Kidney glomerular epithelial cell (primary cell): ENCODE measurements at regions not wholly inside any gene's neighbourhood (a gene's known extent, or its start where the extent isn't known, plus 50 kb on each side); places are given as distances from the start of the nearest gene placed in this dataset.

ENCODE experiments used
- DNase-seq: peaks from one replicate; lab custom pipeline; 2025; lab: John Stamatoyannopoulos, UW

- DNase-seq: no peak
Observed at GRCh38 chr18:46346896-46347630, 242.9 kb downstream of the HAUS1 start.

- no peak for DNase-seq
Observed at GRCh38 chr18:46350598-46351159, 246.5 kb downstream of the HAUS1 start.

GRCh38 chr18:46352520-46353250 is 248.5 kb downstream of the HAUS1 start:
- DNase-seq: no peak

DNA sequence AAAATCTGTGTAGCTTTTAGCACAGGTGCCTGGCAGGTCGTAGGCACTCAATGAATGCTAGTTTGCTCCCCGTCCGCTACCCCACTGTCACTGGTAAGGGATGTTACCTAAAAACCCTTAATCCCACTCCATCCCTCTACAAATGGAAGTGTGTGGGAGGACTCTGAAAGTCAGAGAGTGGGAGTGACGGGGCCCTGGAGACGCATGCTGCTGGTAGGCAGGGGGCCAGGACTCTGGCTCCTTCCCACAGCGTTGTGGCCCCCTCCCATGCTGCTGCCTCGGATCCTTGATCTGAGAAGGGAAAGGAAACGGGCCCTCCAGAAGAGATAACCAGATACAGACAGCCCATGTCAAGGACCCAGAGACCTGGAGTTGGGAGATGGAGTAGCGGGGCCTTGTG is 249.3 kb downstream of the HAUS1 start:
- no peak for DNase-seq

- no peak for DNase-seq
Observed at GRCh38 chr18:46356278-46357033, 252.3 kb downstream of the HAUS1 start.

GRCh38 chr18:46360102-46360699 is 256.0 kb downstream of the HAUS1 start:
- no peak for DNase-seq

DNA sequence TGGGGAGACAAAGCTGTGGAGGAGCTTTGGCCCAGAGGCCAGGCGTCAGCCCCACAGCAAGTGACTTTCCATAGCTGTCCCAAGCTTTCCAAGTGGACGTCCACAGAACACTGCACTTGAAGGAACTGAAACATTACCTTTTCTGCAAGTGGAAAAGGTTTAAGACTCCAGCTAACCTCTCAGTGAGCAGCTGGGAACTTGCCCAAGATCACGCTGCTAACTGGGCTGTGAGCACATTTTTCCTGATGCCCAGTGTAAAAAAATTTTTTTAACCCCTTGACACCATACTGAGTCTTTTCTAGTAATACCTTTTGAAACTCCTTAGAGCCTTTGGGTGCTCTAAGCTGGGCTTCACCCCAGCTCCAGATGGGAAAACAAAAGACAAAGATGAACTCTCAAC is 256.7 kb downstream of the HAUS1 start:
- DNase-seq: no peak

- no peak for DNase-seq
Observed at GRCh38 chr18:46362533-46362932, 258.3 kb downstream of the HAUS1 start.

DNA sequence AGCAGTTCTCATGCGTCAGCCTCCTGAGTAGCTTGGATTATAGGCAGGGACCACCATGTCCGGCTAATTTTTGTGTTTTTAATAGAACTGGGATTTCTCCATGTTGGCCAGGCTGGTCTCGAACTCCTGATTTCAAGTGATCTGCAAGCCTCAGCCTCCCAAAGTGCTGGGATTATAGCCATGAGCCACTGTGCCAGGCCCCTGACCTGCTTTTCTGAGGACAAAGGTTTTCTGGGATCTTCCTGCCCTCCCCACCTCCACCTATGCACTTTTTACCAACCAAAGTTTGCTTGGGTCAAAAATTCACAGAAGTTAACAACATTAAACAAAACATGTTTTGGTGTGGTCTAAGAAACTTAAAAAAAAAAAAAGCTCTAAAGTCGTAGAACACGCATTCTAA is 259.9 kb downstream of the HAUS1 start:
- no peak for DNase-seq

GRCh38 chr18:46366201-46366600 is 262.0 kb downstream of the HAUS1 start:
- DNase-seq: no peak

DNA sequence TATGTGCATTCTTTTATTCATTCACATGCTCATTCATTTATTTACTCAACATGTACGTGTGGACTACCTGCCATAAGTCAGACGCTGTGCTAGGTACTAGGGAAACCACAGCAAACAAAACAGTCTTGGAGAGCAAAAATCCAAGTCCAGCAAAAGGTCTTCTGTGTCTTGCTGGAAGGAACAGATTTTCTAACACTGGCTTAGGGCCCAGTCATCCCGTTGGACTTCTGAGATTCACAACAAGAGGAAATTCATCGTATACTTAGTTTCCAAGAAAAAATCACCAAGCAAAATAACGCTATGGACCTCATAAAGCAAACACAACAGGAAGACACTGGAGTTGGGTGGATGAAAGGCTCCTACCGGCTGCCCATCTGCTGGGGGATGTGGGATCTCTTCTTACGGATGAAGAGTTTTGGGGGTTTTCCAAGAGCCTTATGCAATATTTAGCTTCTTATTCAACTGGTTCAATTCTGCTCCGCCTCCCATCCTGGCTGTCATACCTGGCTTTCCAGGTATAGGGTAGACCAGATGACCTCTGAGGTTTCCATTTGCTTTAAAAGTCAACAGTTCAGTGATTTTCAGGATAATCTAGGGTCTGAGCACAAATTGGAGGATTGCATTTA is 262.7 kb downstream of the HAUS1 start:
- no peak for DNase-seq

DNA sequence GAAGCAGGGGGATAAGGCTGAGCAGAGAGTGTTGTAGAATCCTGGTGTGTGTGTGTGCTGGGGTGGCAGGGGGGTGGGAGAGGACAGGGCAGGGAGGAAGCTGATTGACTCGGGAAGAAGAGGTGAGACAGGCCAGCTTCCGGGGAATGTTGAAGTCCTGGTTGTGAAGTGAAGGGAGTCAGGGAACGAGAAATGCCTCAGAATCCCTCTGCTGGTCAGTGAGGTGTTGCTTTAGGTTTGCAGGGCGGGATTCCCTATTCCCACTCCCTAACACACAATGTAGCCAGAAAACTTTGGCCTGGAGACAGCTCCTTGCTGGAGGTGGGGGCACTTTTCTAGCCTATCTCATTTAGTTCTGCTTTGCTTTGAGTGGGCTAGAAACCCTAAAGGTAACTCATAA is 265.1 kb downstream of the HAUS1 start:
- DNase-seq: no peak

GRCh38 chr18:46370898-46371297 is 266.7 kb downstream of the HAUS1 start:
- no peak for DNase-seq

GRCh38 chr18:46372670-46373069 is 268.5 kb downstream of the HAUS1 start:
- no peak for DNase-seq

GRCh38 chr18:46373131-46373530 is 268.9 kb downstream of the HAUS1 start:
- no peak for DNase-seq

DNA sequence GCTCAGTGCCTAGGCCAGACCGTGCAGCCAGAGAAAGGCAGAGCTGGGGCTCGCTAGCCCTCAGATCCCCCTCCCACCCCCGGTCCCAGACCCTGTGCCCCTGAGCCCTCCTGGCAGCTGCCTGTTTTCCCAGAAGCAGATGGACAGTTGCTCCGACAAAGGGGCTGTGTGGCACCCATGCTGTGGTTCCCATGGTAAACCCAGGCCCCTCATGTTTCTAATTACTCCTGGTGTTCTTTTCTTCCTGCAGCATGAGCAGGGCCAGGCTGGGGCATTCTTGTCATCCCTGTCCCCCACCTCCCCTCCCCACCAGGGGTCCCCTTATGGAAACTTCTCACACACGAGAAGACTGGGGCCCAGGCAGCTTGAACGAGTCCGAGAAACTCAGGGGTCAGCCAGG is 269.6 kb downstream of the HAUS1 start:
- DNase-seq: no peak

- no peak for DNase-seq
Observed at GRCh38 chr18:46374850-46375249, 270.7 kb downstream of the HAUS1 start.

- no peak for DNase-seq
Observed at GRCh38 chr18:46377557-46377956, 273.4 kb downstream of the HAUS1 start.

GRCh38 chr18:46378126-46378863 is 274.1 kb downstream of the HAUS1 start:
- DNase-seq: no peak

DNA sequence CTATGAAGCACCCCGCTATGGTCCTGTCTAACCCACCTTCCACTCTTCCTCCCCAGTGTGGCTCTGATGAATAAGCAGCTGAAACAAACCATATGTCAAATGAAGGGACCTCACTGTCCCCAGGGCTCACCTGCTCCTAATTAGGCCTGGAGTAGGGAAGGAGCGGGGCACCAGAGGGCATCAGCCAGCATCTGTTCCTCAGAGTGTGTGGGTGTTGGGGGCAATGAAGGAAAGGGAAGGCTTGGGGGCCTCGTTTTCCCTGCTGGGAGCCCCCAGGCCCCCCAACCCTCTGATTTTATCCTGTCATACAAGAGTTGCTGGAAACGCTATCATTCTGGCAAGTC is 274.7 kb downstream of the HAUS1 start:
- DNase-seq: no peak

DNA sequence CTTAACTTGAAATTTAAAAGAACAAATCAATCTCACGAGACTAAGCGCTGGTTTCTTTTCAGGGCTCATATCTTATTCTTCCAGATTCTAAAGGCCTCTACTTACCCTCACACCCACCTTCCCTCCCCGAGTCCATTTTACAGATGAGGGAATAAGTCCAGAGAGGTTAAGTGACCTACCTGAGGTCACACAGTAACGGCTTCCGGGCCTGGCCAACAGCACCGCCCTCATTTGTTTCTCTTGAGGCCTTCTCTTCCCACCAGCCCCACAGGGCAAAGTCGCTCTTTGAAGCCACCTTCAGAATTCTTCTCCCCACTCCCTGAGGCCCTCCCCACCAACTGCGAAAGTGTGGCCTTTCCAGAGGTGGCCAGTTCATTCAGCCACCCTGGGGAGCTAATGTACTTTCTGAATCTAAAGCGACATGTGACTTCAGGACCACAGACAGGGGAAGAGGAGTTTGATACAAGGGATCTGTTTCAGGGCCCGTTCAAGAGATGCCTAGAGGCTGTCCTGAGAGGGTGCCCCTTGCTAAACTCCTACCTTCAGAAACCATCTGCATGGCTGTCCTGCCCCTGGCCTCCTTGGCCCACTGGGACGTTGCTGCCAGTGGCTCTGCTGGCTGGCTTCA is 275.3 kb downstream of the HAUS1 start:
- no peak for DNase-seq
